ENCODE measurements at regions not wholly inside any gene's neighbourhood (a gene's known extent, or its start where the extent isn't known, plus 50 kb on each side); places are given as distances from the start of the nearest gene placed in this dataset.
"Not testable (repeated sequence)": the region's sequence is repeated elsewhere in the genome, so short reads cannot be mapped to it uniquely, and the experiment has no call there.

GRCh38 chr6:90458353-90459224 is 128.3 kb downstream of the MAP3K7 start:
- no peaks in the 10 kb centered on the region for H3K9me3 ChIP-seq
- no peaks in the 10 kb centered on the region for H3K27me3 ChIP-seq
- TF ChIP-seq, protein P1, sequence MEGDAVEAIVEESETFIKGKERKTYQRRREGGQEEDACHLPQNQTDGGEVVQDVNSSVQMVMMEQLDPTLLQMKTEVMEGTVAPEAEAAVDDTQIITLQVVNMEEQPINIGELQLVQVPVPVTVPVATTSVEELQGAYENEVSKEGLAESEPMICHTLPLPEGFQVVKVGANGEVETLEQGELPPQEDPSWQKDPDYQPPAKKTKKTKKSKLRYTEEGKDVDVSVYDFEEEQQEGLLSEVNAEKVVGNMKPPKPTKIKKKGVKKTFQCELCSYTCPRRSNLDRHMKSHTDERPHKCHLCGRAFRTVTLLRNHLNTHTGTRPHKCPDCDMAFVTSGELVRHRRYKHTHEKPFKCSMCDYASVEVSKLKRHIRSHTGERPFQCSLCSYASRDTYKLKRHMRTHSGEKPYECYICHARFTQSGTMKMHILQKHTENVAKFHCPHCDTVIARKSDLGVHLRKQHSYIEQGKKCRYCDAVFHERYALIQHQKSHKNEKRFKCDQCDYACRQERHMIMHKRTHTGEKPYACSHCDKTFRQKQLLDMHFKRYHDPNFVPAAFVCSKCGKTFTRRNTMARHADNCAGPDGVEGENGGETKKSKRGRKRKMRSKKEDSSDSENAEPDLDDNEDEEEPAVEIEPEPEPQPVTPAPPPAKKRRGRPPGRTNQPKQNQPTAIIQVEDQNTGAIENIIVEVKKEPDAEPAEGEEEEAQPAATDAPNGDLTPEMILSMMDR (IDR thresholded peaks at IDR 0.05), result no peak
- H3K4me3 ChIP-seq, result no peak overlapping the region
- no peak for DNase-seq
- no peaks in the 10 kb centered on the region for H3K36me3 ChIP-seq
- intact Hi-C loops (cut with DNase I; ENCODE audit: low total_unique reads), result no loop called here
- no peak overlapping the region for H3K27ac ChIP-seq
- peaks cover 0 to 3% (median 0%) of the 10 kb centered on the region in 4 donors for H3K4me1 ChIP-seq

DNA sequence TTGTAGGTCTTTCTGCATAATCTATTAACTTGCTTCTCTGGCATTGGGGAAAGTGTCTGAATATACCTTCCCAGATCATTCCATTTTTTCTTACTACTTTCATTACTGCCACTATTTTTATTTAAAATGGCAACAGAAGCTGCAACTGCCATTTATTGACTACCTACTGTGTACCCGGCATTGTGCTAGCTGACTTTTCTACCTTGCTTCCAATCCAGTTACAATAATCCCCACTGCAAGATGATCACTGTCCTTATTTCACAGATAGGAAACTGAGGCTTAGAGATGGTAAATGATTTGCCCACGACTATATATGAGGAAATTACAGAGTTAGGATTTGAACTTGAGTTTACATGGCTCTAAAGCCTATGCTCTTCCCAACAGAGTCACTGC is 129.0 kb downstream of the MAP3K7 start:
- intact Hi-C loops (cut with DNase I; ENCODE audit: low total_unique reads), result no loop called here

DNA sequence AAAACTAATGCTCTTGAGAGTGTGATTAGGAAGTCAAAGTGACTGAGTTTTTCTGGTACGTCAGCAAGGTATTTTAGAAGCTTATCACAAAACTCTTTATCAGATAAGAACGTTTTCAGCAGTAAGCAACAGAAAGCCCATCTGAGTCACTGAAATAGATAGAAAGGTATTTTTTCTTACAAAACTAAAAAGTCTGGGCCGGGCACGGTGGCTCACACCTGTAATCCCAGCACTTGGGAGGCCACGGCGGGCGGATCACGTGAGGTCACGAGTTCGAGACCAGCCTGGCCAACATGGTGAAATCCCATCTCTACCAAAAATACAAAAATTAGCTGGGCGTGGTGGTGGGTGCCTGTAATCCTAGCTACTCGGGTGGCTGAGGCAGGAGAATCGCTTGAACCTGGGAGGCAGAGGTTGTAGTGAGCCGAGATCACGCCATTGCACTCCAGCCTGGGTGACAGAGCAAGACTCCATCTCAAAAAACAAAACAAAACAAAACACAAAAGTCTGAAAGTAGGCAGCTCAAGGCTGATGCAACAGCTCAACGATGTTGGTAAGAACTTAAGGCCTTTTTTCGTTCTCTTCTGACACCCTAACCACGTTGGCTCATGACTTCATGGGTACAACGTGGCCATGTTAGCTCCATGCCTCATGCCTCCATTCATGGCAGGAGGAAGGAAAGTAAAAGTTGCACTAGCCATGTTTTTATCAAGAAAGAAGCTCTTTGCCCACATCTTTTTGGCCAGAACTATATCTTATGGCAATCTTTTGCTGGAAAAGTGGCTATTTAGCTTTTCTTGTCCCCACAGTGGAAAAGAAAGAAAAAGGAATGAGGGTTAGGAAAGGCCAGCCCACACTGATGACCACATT is 129.6 kb downstream of the MAP3K7 start:
- H3K4me3 ChIP-seq; H3K9me3 ChIP-seq; intact Hi-C loops (cut with DNase I; ENCODE audit: low total_unique reads); H3K4me1 ChIP-seq; H3K27me3 ChIP-seq; H3K27ac ChIP-seq; H3K36me3 ChIP-seq; DNase-seq: not testable (repeated sequence)

More for the DNA sequence above, 129.0 kb downstream of the MAP3K7 start:
- H3K4me1 ChIP-seq, result peaks cover 0 to 3% (median 0%) of the 10 kb centered on the region in 4 donors
- TF ChIP-seq, protein P1 (IDR thresholded peaks at IDR 0.05), result no peak
- no peaks in the 10 kb centered on the region for H3K27me3 ChIP-seq
- no peaks in the 10 kb centered on the region for H3K9me3 ChIP-seq
- no peak overlapping the region for H3K4me3 ChIP-seq
- no peak overlapping the region for H3K27ac ChIP-seq
- no peaks in the 10 kb centered on the region for H3K36me3 ChIP-seq
- no peak for DNase-seq

DNA sequence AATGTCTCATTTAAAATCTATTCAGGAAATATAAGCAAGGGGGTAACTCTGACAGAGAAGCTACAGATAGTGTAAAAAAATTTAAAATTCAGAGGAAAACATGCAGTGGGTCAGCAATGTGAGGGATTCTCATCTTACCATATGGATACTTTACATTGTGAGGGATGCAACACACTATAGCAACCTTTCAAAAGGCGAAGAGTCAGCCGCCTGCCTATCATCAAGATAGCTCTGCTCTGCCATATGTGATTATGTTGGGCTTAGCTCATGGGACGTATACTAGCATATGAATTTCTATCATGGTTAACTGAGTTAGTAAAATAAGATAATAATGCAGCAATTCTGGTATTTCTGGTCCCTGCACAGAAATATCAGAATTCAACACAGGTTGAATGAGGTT is 130.9 kb downstream of the MAP3K7 start:
- no peak overlapping the region for H3K4me3 ChIP-seq
- no peaks in the 10 kb centered on the region for H3K27me3 ChIP-seq
- no peak for DNase-seq
- TF ChIP-seq, protein P1 (IDR thresholded peaks at IDR 0.05), result no peak
- H3K4me1 ChIP-seq, result peaks cover 0 to 3% (median 0%) of the 10 kb centered on the region in 4 donors
- intact Hi-C loops (cut with DNase I; ENCODE audit: low total_unique reads), result no loop called here
- no peaks in the 10 kb centered on the region for H3K36me3 ChIP-seq
- H3K27ac ChIP-seq, result no peak overlapping the region
- no peaks in the 10 kb centered on the region for H3K9me3 ChIP-seq

DNA sequence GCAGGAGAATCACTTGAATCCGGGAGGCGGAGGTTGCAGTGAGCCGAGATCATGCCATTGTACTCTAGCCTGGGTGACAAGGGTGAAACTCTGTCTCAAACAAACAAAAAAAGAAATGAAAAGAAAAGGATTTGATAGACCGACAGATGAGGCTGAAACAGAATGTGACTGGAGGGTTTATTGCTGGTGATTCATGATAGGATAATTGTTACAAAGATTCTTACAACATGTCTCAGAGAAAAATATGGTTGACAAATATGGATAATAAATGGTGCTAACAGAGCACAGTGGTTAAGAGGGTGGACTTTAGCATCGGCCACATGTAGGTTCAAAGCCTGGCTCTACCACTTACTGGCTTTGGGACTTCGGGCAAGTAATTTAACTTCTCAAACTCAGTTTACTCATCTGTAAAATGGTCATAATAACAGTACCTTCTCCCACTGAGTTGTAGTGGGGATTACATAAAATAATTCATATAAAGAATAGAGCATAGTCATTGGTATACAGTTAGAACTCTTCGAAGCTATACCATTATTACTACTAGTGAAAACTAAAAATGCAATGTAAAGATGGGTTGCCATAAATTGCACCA is 131.9 kb downstream of the MAP3K7 start:
- H3K4me1 ChIP-seq, result peaks cover 0 to 3% (median 0%) of the 10 kb centered on the region in 4 donors
- H3K9me3 ChIP-seq, result no peaks in the 10 kb centered on the region
- H3K4me3 ChIP-seq, result no peak overlapping the region
- DNase-seq, result no peak
- no peaks in the 10 kb centered on the region for H3K36me3 ChIP-seq
- H3K27ac ChIP-seq, result no peak overlapping the region
- TF ChIP-seq, protein P1 (IDR thresholded peaks at IDR 0.05), result no peak
- intact Hi-C loops (cut with DNase I; ENCODE audit: low total_unique reads), result no loop called here
- H3K27me3 ChIP-seq, result no peaks in the 10 kb centered on the region

All from tibial artery (tissue), 4 donors.